C4-2B (cell line): ENCODE measurements at regions not wholly inside any gene's neighbourhood (a gene's known extent, or its start where the extent isn't known, plus 50 kb on each side); places are given as distances from the start of the nearest gene placed in this dataset.

Experiments used
- ZFX ChIP-seq: fragments of 450-650 bp; IDR thresholded peaks from 2 replicates; pipeline ENCODE4 v1.6.1; 2017
- TF ChIP-seq, protein P1 (sequence below): fragments of 450-650 bp; conservative IDR thresholded peaks from 2 replicates; pipeline ENCODE4 v1.5.1; 2017; ENCODE audit warnings: mild to moderate bottlenecking

DNA sequence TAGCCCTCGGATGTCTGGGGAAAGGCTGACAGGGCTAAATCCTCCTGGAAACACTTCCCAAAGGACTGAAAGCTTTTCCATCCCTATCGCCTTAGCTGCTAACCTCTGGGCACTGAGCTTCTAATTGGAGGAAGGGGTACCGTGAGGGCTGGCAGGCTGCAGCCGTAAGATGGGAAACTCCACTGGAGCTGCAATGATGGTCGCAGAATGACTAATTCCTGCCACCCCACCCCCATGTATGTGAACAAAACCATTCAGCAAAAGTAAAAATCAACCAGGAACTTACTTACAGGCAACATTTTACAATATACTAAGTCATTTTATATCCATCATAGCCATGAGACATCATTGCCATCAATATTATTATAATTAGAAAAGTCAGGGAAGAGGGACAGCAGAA, 133.3 kb downstream of the ABCC12 start:
- TF ChIP-seq, protein P1, sequence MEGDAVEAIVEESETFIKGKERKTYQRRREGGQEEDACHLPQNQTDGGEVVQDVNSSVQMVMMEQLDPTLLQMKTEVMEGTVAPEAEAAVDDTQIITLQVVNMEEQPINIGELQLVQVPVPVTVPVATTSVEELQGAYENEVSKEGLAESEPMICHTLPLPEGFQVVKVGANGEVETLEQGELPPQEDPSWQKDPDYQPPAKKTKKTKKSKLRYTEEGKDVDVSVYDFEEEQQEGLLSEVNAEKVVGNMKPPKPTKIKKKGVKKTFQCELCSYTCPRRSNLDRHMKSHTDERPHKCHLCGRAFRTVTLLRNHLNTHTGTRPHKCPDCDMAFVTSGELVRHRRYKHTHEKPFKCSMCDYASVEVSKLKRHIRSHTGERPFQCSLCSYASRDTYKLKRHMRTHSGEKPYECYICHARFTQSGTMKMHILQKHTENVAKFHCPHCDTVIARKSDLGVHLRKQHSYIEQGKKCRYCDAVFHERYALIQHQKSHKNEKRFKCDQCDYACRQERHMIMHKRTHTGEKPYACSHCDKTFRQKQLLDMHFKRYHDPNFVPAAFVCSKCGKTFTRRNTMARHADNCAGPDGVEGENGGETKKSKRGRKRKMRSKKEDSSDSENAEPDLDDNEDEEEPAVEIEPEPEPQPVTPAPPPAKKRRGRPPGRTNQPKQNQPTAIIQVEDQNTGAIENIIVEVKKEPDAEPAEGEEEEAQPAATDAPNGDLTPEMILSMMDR: no peak
- TF ChIP-seq ZFX: no peak
